ENCODE measurements at regions not wholly inside any gene's neighbourhood (a gene's known extent, or its start where the extent isn't known, plus 50 kb on each side); places are given as distances from the start of the nearest gene placed in this dataset.

GRCh38 chr13:30529085-30529834, 63.5 kb upstream of the HMGB1 start:
- TF ChIP-seq CTCF (IDR thresholded peaks at IDR 0.05), result no peak
- TF ChIP-seq POLR2AphosphoS5 (IDR thresholded peaks at IDR 0.05), result no peak
- no peak for TF ChIP-seq POLR2A (IDR thresholded peaks at IDR 0.05)
- TF ChIP-seq EP300 (IDR thresholded peaks at IDR 0.05), result no peak
